ENCODE measurements at regions not wholly inside any gene's neighbourhood (a gene's known extent, or its start where the extent isn't known, plus 50 kb on each side); places are given as distances from the start of the nearest gene placed in this dataset.

GRCh38 chr4:64584125-64584524 lies 174.9 kb upstream of the TECRL start:
- Histone ChIP-seq H3K9me3 (ENCODE audit: insufficient read depth, low read depth, low read length) (peaks cover 6% of the 10 kb centered on the region; the same call in 1 of the 2 replicates), H3K4me3 (ENCODE audit: low read length) (no peak overlapping the region), H3K9ac (ENCODE audit: low read depth, low read length) (no peak overlapping the region), H3K4me1 (ENCODE audit: insufficient read depth, low read length) (peaks cover 20% of the 10 kb centered on the region), H3K27me3 (ENCODE audit: insufficient read depth, low read length) (no peaks in the 10 kb centered on the region), H3K27ac (ENCODE audit: low read depth, low read length) (no peak overlapping the region), H3K36me3 (ENCODE audit: insufficient read depth, low read length) (no peaks in the 10 kb centered on the region)
- 66% methylated on average over 4 of the region's 4 CpGs for WGBS

- Histone ChIP-seq H3K36me3 (ENCODE audit: insufficient read depth, low read length) (no peaks in the 10 kb centered on the region), H3K27ac (ENCODE audit: low read depth, low read length) (no peak overlapping the region)
- WGBS, result 44% methylated on average over 2 of the region's 3 CpGs
Measured at GRCh38 chr4:64582492-64582891, 173.2 kb upstream of the TECRL start.

GRCh38 chr4:64581422-64581821 lies 172.2 kb upstream of the TECRL start:
- WGBS, result 92% methylated on average over 2 of the region's 2 CpGs
- Histone ChIP-seq H3K4me3 (ENCODE audit: low read length) (no peak overlapping the region), H3K36me3 (ENCODE audit: insufficient read depth, low read length) (no peaks in the 10 kb centered on the region), H3K27me3 (ENCODE audit: insufficient read depth, low read length) (no peaks in the 10 kb centered on the region), H3K4me1 (ENCODE audit: insufficient read depth, low read length) (peaks cover 17% of the 10 kb centered on the region), H3K9me3 (ENCODE audit: insufficient read depth, low read depth, low read length) (0 out of 2 replicates have a peak, but pooled peaks cover 5% of the 10 kb centered on the region), H3K27ac (ENCODE audit: low read depth, low read length) (no peak overlapping the region), H3K9ac (ENCODE audit: low read depth, low read length) (no peak overlapping the region)

More at GRCh38 chr4:64582492-64582891, 173.2 kb upstream of the TECRL start:
- no peak overlapping the region for H3K9ac ChIP-seq (ENCODE audit: low read depth, low read length)
- H3K27me3 ChIP-seq (ENCODE audit: insufficient read depth, low read length), result no peaks in the 10 kb centered on the region
- 0 out of 2 replicates have a peak, but pooled peaks cover 5% of the 10 kb centered on the region for H3K9me3 ChIP-seq (ENCODE audit: insufficient read depth, low read depth, low read length)
- no peak overlapping the region for H3K4me3 ChIP-seq (ENCODE audit: low read length)
- H3K4me1 ChIP-seq (ENCODE audit: insufficient read depth, low read length), result peaks cover 20% of the 10 kb centered on the region

- no peak overlapping the region for H3K4me3 ChIP-seq (ENCODE audit: low read length)
- H3K36me3 ChIP-seq (ENCODE audit: insufficient read depth, low read length), result no peaks in the 10 kb centered on the region
- no peaks in the 10 kb centered on the region for H3K27me3 ChIP-seq (ENCODE audit: insufficient read depth, low read length)
- no peaks in the 10 kb centered on the region for H3K9me3 ChIP-seq (ENCODE audit: insufficient read depth, low read depth, low read length)
- H3K4me1 ChIP-seq (ENCODE audit: insufficient read depth, low read length), result no peaks in the 10 kb centered on the region
- H3K27ac ChIP-seq (ENCODE audit: low read depth, low read length), result no peak overlapping the region
- WGBS, result 70% methylated on average over 4 of the region's 4 CpGs
- H3K9ac ChIP-seq (ENCODE audit: low read depth, low read length), result no peak overlapping the region
Measured at GRCh38 chr4:64564126-64564525, 154.9 kb upstream of the TECRL start.

- WGBS, result 97% methylated on average over 4 of the region's 4 CpGs
- Histone ChIP-seq H3K9ac (ENCODE audit: low read depth, low read length) (no peak overlapping the region), H3K27me3 (ENCODE audit: insufficient read depth, low read length) (no peaks in the 10 kb centered on the region)
Measured at GRCh38 chr4:64559571-64559970, 150.3 kb upstream of the TECRL start.

GRCh38 chr4:64551125-64551524 lies 141.9 kb upstream of the TECRL start:
- no peaks in the 10 kb centered on the region for H3K27me3 ChIP-seq (ENCODE audit: insufficient read depth, low read length)
- no peaks in the 10 kb centered on the region for H3K36me3 ChIP-seq (ENCODE audit: insufficient read depth, low read length)
- H3K4me1 ChIP-seq (ENCODE audit: insufficient read depth, low read length), result no peaks in the 10 kb centered on the region
- no peak overlapping the region for H3K27ac ChIP-seq (ENCODE audit: low read depth, low read length)
- no peaks in the 10 kb centered on the region for H3K9me3 ChIP-seq (ENCODE audit: insufficient read depth, low read depth, low read length)
- H3K4me3 ChIP-seq (ENCODE audit: low read length), result no peak overlapping the region
- no peak overlapping the region for H3K9ac ChIP-seq (ENCODE audit: low read depth, low read length)

More at GRCh38 chr4:64559571-64559970, 150.3 kb upstream of the TECRL start:
- Histone ChIP-seq H3K36me3 (ENCODE audit: insufficient read depth, low read length) (no peaks in the 10 kb centered on the region), H3K4me1 (ENCODE audit: insufficient read depth, low read length) (no peaks in the 10 kb centered on the region), H3K9me3 (ENCODE audit: insufficient read depth, low read depth, low read length) (no peaks in the 10 kb centered on the region), H3K4me3 (ENCODE audit: low read length) (no peak overlapping the region), H3K27ac (ENCODE audit: low read depth, low read length) (no peak overlapping the region)

- Histone ChIP-seq H3K9me3 (ENCODE audit: insufficient read depth, low read depth, low read length) (no peaks in the 10 kb centered on the region), H3K36me3 (ENCODE audit: insufficient read depth, low read length) (no peaks in the 10 kb centered on the region), H3K9ac (ENCODE audit: low read depth, low read length) (no peak overlapping the region), H3K4me1 (ENCODE audit: insufficient read depth, low read length) (no peaks in the 10 kb centered on the region), H3K4me3 (ENCODE audit: low read length) (no peak overlapping the region), H3K27me3 (ENCODE audit: insufficient read depth, low read length) (no peaks in the 10 kb centered on the region), H3K27ac (ENCODE audit: low read depth, low read length) (no peak overlapping the region)
- 97% methylated on average over 15 of the region's 15 CpGs for WGBS
Measured at GRCh38 chr4:64545593-64545992, 136.3 kb upstream of the TECRL start.

GRCh38 chr4:64539234-64539849 lies 130.1 kb upstream of the TECRL start:
- Histone ChIP-seq H3K4me3 (ENCODE audit: low read length) (no peak overlapping the region), H3K27ac (ENCODE audit: low read depth, low read length) (no peak overlapping the region), H3K9me3 (ENCODE audit: insufficient read depth, low read depth, low read length) (no peaks in the 10 kb centered on the region), H3K36me3 (ENCODE audit: insufficient read depth, low read length) (no peaks in the 10 kb centered on the region), H3K9ac (ENCODE audit: low read depth, low read length) (no peak overlapping the region), H3K27me3 (ENCODE audit: insufficient read depth, low read length) (no peaks in the 10 kb centered on the region), H3K4me1 (ENCODE audit: insufficient read depth, low read length) (no peaks in the 10 kb centered on the region)
- no CpG with 5 or more reads among the region's 4 CpGs for WGBS

GRCh38 chr4:64538219-64538618 lies 129.0 kb upstream of the TECRL start:
- no peaks in the 10 kb centered on the region for H3K36me3 ChIP-seq (ENCODE audit: insufficient read depth, low read length)
- H3K27me3 ChIP-seq (ENCODE audit: insufficient read depth, low read length), result no peaks in the 10 kb centered on the region
- H3K27ac ChIP-seq (ENCODE audit: low read depth, low read length), result no peak overlapping the region
- no peaks in the 10 kb centered on the region for H3K9me3 ChIP-seq (ENCODE audit: insufficient read depth, low read depth, low read length)
- no peak overlapping the region for H3K9ac ChIP-seq (ENCODE audit: low read depth, low read length)
- WGBS, result 86% methylated on average over 8 of the region's 8 CpGs
- H3K4me3 ChIP-seq (ENCODE audit: low read length), result no peak overlapping the region
- H3K4me1 ChIP-seq (ENCODE audit: insufficient read depth, low read length), result no peaks in the 10 kb centered on the region

GRCh38 chr4:64533637-64534036 lies 124.4 kb upstream of the TECRL start:
- Histone ChIP-seq H3K9me3 (ENCODE audit: insufficient read depth, low read depth, low read length) (no peaks in the 10 kb centered on the region), H3K36me3 (ENCODE audit: insufficient read depth, low read length) (no peaks in the 10 kb centered on the region), H3K27ac (ENCODE audit: low read depth, low read length) (no peak overlapping the region), H3K4me3 (ENCODE audit: low read length) (no peak overlapping the region), H3K27me3 (ENCODE audit: insufficient read depth, low read length) (no peaks in the 10 kb centered on the region), H3K4me1 (ENCODE audit: insufficient read depth, low read length) (no peaks in the 10 kb centered on the region), H3K9ac (ENCODE audit: low read depth, low read length) (no peak overlapping the region)
- 96% methylated on average over 3 of the region's 3 CpGs for WGBS

GRCh38 chr4:64533159-64533558 lies 123.9 kb upstream of the TECRL start:
- Histone ChIP-seq H3K4me1 (ENCODE audit: insufficient read depth, low read length) (no peaks in the 10 kb centered on the region), H3K36me3 (ENCODE audit: insufficient read depth, low read length) (no peaks in the 10 kb centered on the region), H3K27me3 (ENCODE audit: insufficient read depth, low read length) (no peaks in the 10 kb centered on the region), H3K4me3 (ENCODE audit: low read length) (no peak overlapping the region), H3K9ac (ENCODE audit: low read depth, low read length) (no peak overlapping the region), H3K27ac (ENCODE audit: low read depth, low read length) (no peak overlapping the region), H3K9me3 (ENCODE audit: insufficient read depth, low read depth, low read length) (no peaks in the 10 kb centered on the region)
- 94% methylated on average over 2 of the region's 2 CpGs for WGBS

- Histone ChIP-seq H3K9me3 (ENCODE audit: insufficient read depth, low read depth, low read length) (no peaks in the 10 kb centered on the region), H3K9ac (ENCODE audit: low read depth, low read length) (no peak overlapping the region), H3K36me3 (ENCODE audit: insufficient read depth, low read length) (no peaks in the 10 kb centered on the region), H3K4me1 (ENCODE audit: insufficient read depth, low read length) (peaks cover 9% of the 10 kb centered on the region; the same call in 1 of the 2 replicates), H3K27ac (ENCODE audit: low read depth, low read length) (no peak overlapping the region), H3K27me3 (ENCODE audit: insufficient read depth, low read length) (no peaks in the 10 kb centered on the region), H3K4me3 (ENCODE audit: low read length) (no peak overlapping the region)
- 75% methylated on average over 2 of the region's 2 CpGs for WGBS
Measured at GRCh38 chr4:64520421-64520820, 111.2 kb upstream of the TECRL start.
